Effector memory CD8-positive, alpha-beta T cell (primary cell): ENCODE measurements at regions not wholly inside any gene's neighbourhood (a gene's known extent, or its start where the extent isn't known, plus 50 kb on each side); places are given as distances from the start of the nearest gene placed in this dataset.
"Not testable (repeated sequence)": the region's sequence is repeated elsewhere in the genome, so short reads cannot be mapped to it uniquely, and the experiment has no call there.

Experiments
- ATAC-seq: fragments of 150-1000 bp; cut with Tn5 transposase; replicated peaks from 2 replicates; pipeline ENCODE4 v1.10.0; 2021; ENCODE audit warnings: mild to moderate bottlenecking, moderate library complexity
- DNase-seq, 3 experiments: peaks; one replicate each; pipeline ENCODE4 v3.0.0; 2021
- H3K27ac Mint-ChIP-seq, 2 donors: one replicate each; pipeline ENCODE4 v1.8.0; 2022; ENCODE audit warnings: mild to moderate bottlenecking in 2 of 2, mixed read lengths in 2 of 2, moderate library complexity in 2 of 2
- H3K27me3 Mint-ChIP-seq, 2 donors: one replicate each; pipeline ENCODE4 v1.8.0; 2022; ENCODE audit warnings: mixed read lengths in 2 of 2
- H3K36me3 Mint-ChIP-seq: one replicate; pipeline ENCODE4 v1.8.0; 2022; ENCODE audit warnings: mild to moderate bottlenecking, moderate library complexity, mixed read lengths; ENCODE audit not compliant: insufficient read depth
- H3K4me1 Mint-ChIP-seq, 2 donors: one replicate each; pipeline ENCODE4 v1.8.0; 2022; ENCODE audit warnings: low read depth in 2 of 2, mixed read lengths in 2 of 2
- H3K4me3 Mint-ChIP-seq, 2 donors: one replicate each; pipeline ENCODE4 v1.8.0; 2022; ENCODE audit warnings: mild to moderate bottlenecking in 2 of 2, mixed read lengths in 2 of 2, moderate library complexity in 2 of 2
- H3K9me3 Mint-ChIP-seq, 2 donors: one replicate each; pipeline ENCODE4 v1.8.0; 2022; ENCODE audit warnings: mixed read lengths in 2 of 2

- Mint-ChIP-seq H3K4me1 (no peaks in the 10 kb centered on the region), H3K27me3 (peaks cover 0 to 10% of the 10 kb centered on the region in 2 donors)
Measured at GRCh38 chr13:110061270-110061669, 245.7 kb downstream of the COL4A1 start.

GRCh38 chr13:110057052-110057451 lies 249.9 kb downstream of the COL4A1 start:
- ATAC-seq (no peak), DNase-seq (no peak)
- Mint-ChIP-seq H3K4me1 (no peaks in the 10 kb centered on the region), H3K36me3 (no peaks in the 10 kb centered on the region), H3K4me3 (no peak overlapping the region), H3K27me3 (peaks cover 0 to 10% of the 10 kb centered on the region in 2 donors), H3K27ac (no peak overlapping the region), H3K9me3 (peaks cover 11 to 22% of the 10 kb centered on the region in 2 donors)

More at GRCh38 chr13:110061270-110061669, 245.7 kb downstream of the COL4A1 start:
- Mint-ChIP-seq H3K36me3 (no peaks in the 10 kb centered on the region), H3K4me3 (no peak overlapping the region), H3K27ac (no peak overlapping the region), H3K9me3 (peaks cover 0 to 3% of the 10 kb centered on the region in 2 donors)
- no peak for DNase-seq
- ATAC-seq = no peak

GRCh38 chr13:110056640-110057039 lies 250.3 kb downstream of the COL4A1 start:
- Mint-ChIP-seq H3K27ac (no peak overlapping the region), H3K9me3 (peaks cover 11 to 22% of the 10 kb centered on the region in 2 donors), H3K36me3 (no peaks in the 10 kb centered on the region), H3K4me1 (no peaks in the 10 kb centered on the region), H3K4me3 (no peak overlapping the region), H3K27me3 (peaks cover 0 to 10% of the 10 kb centered on the region in 2 donors)
- no peak for DNase-seq
- no peak for ATAC-seq

DNA sequence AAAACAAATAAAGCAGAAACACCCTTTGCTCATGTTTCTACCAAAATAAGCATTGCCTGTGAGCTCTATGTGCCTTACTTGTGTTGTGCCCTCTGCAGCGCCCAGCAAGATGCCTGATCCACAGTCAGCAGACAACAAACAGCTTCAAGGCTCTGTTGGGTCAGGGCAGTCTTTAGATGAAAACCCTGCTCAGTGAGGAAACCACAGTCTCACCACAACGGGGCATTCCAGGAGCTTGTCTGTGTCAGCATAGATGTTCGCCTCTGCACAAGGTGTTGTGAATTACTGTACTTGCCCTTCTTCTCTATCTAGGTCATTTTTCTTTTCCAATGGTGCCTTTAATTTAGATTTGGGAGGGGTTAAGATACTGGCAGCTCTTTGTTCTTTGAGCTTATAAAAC lies 251.9 kb downstream of the COL4A1 start:
- DNase-seq (no peak), ATAC-seq (no peak)
- no peak overlapping the region for H3K27ac Mint-ChIP-seq
- no peak overlapping the region for H3K4me3 Mint-ChIP-seq
- no peaks in the 10 kb centered on the region for H3K4me1 Mint-ChIP-seq
- H3K36me3 Mint-ChIP-seq = no peaks in the 10 kb centered on the region
- H3K9me3 Mint-ChIP-seq = peaks cover 11 to 22% of the 10 kb centered on the region in 2 donors
- H3K27me3 Mint-ChIP-seq = peaks cover 0 to 10% of the 10 kb centered on the region in 2 donors

DNA sequence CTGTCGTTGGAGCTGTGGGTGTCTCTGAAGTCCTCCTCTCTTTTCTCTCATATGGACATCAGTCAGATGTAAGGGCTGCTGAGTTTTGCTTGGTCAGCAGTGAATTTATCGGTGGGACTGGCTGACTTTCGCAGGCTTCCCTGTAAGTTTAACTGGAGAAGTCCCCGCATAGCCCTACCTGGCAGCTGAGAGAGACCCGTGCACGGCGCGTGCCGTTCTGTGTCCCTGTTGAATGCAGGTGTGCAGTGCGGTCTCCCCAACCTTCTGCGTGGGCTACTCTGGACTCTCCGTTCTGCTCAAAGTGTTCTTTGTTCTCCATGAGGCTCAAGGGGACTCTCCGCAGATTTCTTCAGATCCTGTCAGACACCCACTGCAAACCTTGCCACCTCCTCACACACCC lies 252.9 kb downstream of the COL4A1 start:
- no peak overlapping the region for H3K27ac Mint-ChIP-seq
- H3K9me3 Mint-ChIP-seq = peaks cover 11 to 22% of the 10 kb centered on the region in 2 donors
- no peak overlapping the region for H3K4me3 Mint-ChIP-seq
- no peaks in the 10 kb centered on the region for H3K36me3 Mint-ChIP-seq
- H3K4me1 Mint-ChIP-seq = no peaks in the 10 kb centered on the region
- no peak for ATAC-seq
- H3K27me3 Mint-ChIP-seq = peaks cover 0 to 10% of the 10 kb centered on the region in 2 donors
- DNase-seq = no peak

GRCh38 chr13:110047496-110047895 lies 259.5 kb downstream of the COL4A1 start:
- H3K27me3 Mint-ChIP-seq = no peaks in the 10 kb centered on the region
- no peaks in the 10 kb centered on the region for H3K4me1 Mint-ChIP-seq
- no peak for DNase-seq
- no peak overlapping the region for H3K4me3 Mint-ChIP-seq
- no peaks in the 10 kb centered on the region for H3K36me3 Mint-ChIP-seq
- no peak for ATAC-seq
- H3K27ac Mint-ChIP-seq = no peak overlapping the region
- H3K9me3 Mint-ChIP-seq = peaks cover 0 to 7% of the 10 kb centered on the region in 2 donors

- Mint-ChIP-seq H3K4me3 (no peak overlapping the region), H3K4me1 (no peaks in the 10 kb centered on the region), H3K27me3 (no peaks in the 10 kb centered on the region), H3K27ac (no peak overlapping the region), H3K9me3 (peaks cover 0 to 7% of the 10 kb centered on the region in 2 donors), H3K36me3 (no peaks in the 10 kb centered on the region)
- DNase-seq = no peak
- ATAC-seq = no peak
Measured at GRCh38 chr13:110046811-110047210, 260.1 kb downstream of the COL4A1 start.

- Mint-ChIP-seq H3K36me3 (no peaks in the 10 kb centered on the region), H3K27ac (no peak overlapping the region)
- no peak for ATAC-seq
Measured at GRCh38 chr13:110045919-110046318, 259.5 kb upstream of the IRS2 start.

GRCh38 chr13:110045202-110045601 lies 258.8 kb upstream of the IRS2 start:
- H3K27me3 Mint-ChIP-seq = no peaks in the 10 kb centered on the region
- H3K4me3 Mint-ChIP-seq = no peak overlapping the region
- no peak overlapping the region for H3K27ac Mint-ChIP-seq
- DNase-seq (no peak), ATAC-seq (no peak)
- peaks cover 0 to 8% of the 10 kb centered on the region in 2 donors for H3K9me3 Mint-ChIP-seq
- H3K4me1 Mint-ChIP-seq = no peaks in the 10 kb centered on the region
- no peaks in the 10 kb centered on the region for H3K36me3 Mint-ChIP-seq

More at GRCh38 chr13:110045919-110046318, 259.5 kb upstream of the IRS2 start:
- no peak for DNase-seq
- H3K27me3 Mint-ChIP-seq = no peaks in the 10 kb centered on the region
- peaks cover 0 to 7% of the 10 kb centered on the region in 2 donors for H3K9me3 Mint-ChIP-seq
- H3K4me1 Mint-ChIP-seq = no peaks in the 10 kb centered on the region
- H3K4me3 Mint-ChIP-seq = no peak overlapping the region

GRCh38 chr13:110044551-110045111 lies 258.2 kb upstream of the IRS2 start:
- DNase-seq = no peak
- no peaks in the 10 kb centered on the region for H3K27me3 Mint-ChIP-seq
- H3K36me3 Mint-ChIP-seq = no peaks in the 10 kb centered on the region
- ATAC-seq = no peak
- H3K9me3 Mint-ChIP-seq = peaks cover 0 to 8% of the 10 kb centered on the region in 2 donors
- no peaks in the 10 kb centered on the region for H3K4me1 Mint-ChIP-seq
- H3K27ac Mint-ChIP-seq = no peak overlapping the region
- no peak overlapping the region for H3K4me3 Mint-ChIP-seq

GRCh38 chr13:110042253-110042950 lies 256.0 kb upstream of the IRS2 start:
- Mint-ChIP-seq H3K27me3 (no peaks in the 10 kb centered on the region), H3K4me1 (no peaks in the 10 kb centered on the region), H3K9me3 (peaks cover 0 to 4% of the 10 kb centered on the region in 2 donors), H3K4me3 (no peak overlapping the region), H3K27ac (no peak overlapping the region), H3K36me3 (no peaks in the 10 kb centered on the region)
- no peak for ATAC-seq
- no peak for DNase-seq

DNA sequence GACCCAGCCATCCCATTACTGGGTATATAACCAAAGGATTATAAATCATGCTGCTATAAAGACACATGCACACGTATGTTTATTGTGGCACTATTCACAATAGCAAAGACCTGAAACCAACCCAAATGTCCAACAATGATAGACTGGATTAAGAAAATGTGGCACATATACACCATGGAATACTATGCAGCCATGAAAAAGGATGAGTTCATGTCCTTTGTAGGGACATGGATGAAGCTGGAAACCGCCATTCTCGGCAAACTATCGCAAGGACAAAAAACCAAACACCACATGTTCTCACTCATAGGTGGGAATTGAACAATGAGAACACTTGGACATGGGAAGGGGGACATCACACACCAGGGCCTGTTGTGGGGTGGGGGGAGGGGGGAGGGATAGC lies 255.3 kb upstream of the IRS2 start:
- not testable (repeated sequence) for H3K36me3 Mint-ChIP-seq, H3K4me1 Mint-ChIP-seq, H3K27me3 Mint-ChIP-seq, ATAC-seq, DNase-seq, H3K27ac Mint-ChIP-seq, H3K9me3 Mint-ChIP-seq, H3K4me3 Mint-ChIP-seq

GRCh38 chr13:110037925-110038573 lies 251.7 kb upstream of the IRS2 start:
- no peaks in the 10 kb centered on the region for H3K27me3 Mint-ChIP-seq
- no peak overlapping the region for H3K4me3 Mint-ChIP-seq
- no peak for ATAC-seq
- no peak overlapping the region for H3K27ac Mint-ChIP-seq
- H3K4me1 Mint-ChIP-seq = no peaks in the 10 kb centered on the region
- H3K36me3 Mint-ChIP-seq = no peaks in the 10 kb centered on the region
- no peak for DNase-seq
- peaks cover 0 to 1% of the 10 kb centered on the region in 2 donors for H3K9me3 Mint-ChIP-seq

DNA sequence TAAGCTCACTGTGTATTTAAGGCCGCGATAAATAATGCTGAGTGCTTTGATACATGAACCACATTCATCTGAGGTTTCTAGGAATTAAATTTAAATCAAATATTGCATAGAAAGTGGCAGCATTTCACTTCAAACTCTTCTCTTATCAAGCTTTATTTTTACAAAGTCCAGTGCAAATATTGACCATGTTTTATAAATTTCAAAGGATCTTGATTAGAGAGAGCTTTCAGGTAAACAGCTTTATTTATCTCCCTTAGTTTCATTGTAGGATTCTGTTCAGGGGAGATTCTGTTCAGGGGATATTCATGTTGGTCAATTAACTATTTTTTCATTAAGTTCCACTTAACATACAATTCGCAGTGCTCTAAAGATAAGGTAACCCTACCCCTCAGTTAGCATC lies 249.7 kb upstream of the IRS2 start:
- H3K9me3 Mint-ChIP-seq = peaks cover 0 to 1% of the 10 kb centered on the region in 2 donors
- no peak overlapping the region for H3K27ac Mint-ChIP-seq
- no peaks in the 10 kb centered on the region for H3K4me1 Mint-ChIP-seq
- no peak overlapping the region for H3K4me3 Mint-ChIP-seq
- DNase-seq = no peak
- H3K27me3 Mint-ChIP-seq = no peaks in the 10 kb centered on the region
- no peak for ATAC-seq
- H3K36me3 Mint-ChIP-seq = no peaks in the 10 kb centered on the region
